ENCODE measurements at regions not wholly inside any gene's neighbourhood (a gene's known extent, or its start where the extent isn't known, plus 50 kb on each side); places are given as distances from the start of the nearest gene placed in this dataset.

DNA sequence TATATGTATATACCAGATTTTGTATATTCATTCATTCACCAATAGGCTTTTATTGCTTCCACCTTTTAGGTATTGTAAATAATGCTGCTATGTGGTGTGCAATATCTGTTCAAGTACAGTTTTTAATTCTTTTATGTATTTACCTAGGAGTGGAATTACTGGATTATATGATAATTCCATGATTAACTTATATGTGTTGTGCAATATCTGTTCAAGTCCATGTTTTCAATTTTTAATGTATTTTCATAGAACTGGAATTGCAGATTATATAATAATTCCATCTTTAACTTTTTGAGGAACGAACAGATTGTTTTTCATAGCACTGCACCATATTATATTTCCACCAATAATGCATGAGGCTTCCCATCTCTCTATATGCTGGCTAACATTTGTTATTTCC is 50.6 kb upstream of the L3MBTL4 start:
- DNase-seq (ENCODE audit: low read depth in 4 of 4, low spot score in 3 of 4): no peak

DNA sequence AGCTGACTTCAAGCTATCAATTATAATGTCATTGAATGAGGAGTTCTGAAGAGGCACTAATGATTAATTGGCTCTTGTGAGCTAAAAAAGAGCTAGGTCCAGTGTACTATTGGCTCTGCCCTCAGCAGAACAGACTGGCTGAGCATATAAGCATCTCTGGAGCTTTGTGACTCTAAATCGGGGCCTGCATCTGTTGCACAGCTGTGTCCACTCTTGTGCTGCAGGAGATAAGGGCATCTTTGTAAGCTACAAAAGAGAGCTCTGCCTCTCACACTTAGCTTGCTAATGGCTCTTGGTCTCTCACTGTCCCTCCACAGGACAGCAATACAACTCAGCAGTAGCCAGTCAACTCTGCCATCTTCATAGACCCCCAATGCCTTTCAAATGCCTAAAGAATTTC is 61.5 kb upstream of the L3MBTL4 start:
- DNase-seq (ENCODE audit: low read depth in 4 of 4, low spot score in 3 of 4): no peak

DNA sequence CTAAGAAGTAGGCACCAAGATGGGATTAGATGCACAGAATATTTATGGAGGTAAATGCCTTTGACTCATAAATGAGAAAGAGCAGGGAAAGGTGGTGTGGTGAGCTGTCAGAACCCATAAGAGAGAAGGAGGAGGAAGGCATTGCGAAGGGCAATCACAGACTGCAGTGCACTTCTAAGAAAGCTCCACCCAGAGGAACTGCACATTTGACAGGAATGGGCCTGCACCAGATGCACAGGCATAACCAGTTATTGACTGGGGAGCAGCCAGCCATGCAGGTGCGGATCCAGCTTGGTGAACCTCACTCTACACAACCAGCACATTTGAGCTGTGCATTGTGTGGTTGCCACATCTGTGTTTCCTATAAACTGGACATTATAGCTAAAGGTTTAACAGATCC is 62.2 kb upstream of the L3MBTL4 start:
- DNase-seq (ENCODE audit: low read depth in 4 of 4, low spot score in 3 of 4): no peak

DNA sequence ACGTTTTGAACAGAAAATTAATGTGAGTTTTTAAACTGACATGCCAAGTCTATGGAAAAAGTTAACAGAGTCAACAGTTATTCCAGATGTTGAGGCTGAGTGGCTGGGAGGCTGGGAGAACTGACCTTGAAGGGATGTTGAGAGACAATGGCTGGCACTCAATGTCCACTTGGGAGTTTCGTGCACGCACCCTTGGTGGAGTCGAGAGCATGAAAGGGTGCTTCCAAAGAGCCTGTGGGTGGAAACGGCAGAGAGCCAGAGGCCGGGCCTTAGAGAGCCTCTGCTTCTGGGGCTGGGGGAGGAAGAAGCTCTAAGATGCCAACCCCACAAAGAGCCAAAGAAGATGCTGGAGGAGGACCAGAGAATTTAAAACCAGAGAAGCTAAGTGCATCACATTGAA is 63.4 kb upstream of the L3MBTL4 start:
- no peak for DNase-seq (ENCODE audit: low read depth in 4 of 4, low spot score in 3 of 4)

DNA sequence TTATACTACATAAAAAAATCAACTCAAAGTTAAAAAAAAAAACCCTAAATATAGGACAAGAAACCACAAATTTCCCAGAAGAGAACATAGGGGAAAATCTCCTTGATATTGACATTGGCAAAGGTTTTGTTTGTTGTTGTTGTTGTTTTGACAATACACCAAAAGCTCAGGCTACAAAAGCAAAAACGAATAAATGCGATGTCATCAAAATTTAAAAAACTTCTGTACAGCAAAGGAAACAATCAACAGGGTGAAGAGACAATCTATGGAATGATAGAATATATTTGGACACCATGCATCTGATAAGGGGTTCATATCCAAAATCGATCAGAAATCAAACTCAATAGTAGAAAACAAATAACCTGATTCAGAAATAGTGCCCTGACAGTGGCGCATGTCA is 65.0 kb upstream of the L3MBTL4 start:
- no peak for DNase-seq (ENCODE audit: low read depth in 4 of 4, low spot score in 3 of 4)

DNA sequence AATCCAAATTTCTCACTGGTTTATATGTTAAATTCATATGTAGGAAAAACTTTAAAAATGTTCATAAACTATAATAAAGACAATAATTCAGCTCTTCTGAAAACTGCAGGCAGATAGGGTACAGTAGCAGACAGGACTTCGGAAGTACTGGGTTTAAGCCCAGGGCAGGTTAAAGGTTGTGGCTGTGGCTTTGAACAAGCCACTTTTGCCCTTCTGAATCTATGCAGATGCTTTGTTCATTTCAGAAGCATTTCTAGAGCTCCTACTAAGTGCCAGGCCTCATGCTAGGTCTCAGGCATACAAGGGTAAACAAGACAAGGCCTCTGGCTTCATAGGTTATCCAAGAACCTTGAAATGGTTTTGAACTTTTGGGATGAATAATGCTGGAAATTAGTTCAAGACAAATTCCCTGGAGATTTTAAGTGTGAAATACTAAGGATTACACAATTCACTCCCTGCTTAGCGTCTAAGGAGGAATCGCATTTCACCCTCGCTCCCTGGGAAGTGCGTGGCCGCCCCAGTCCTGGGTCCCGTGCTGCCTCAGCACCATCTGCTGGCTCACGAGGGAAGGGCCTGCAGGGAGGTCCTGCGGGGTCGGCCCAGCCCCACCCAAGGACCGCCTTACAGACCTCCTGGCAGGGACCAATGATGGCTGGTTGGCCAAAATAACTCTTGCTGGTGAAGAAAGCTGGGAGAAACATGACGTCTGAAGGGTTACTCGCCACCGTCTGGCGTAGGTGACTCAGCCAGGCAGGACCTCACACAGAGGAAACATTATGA is 67.7 kb upstream of the L3MBTL4 start:
- DNase-seq (ENCODE audit: low read depth in 4 of 4, low spot score in 3 of 4): peak in 3 of 4 donors; percentile 29 to 37 (median 34)

DNA sequence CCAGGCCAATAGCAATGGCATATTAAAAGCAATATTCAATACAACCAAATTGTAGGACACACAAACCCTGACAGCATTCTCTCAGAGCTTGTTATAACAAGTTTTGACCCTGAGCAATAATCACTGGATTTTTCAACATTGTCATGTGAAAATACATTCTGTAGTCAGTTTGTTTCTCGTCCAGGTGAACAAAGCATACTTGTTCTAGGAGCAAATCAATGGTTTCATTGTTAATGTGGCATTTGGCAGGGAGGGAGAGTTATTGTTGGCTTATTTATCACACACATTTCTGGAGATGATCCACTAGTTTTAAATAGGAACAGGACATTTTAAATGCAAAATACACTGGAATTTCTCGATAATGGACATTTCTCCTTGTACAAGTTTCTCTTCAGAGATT is 69.9 kb upstream of the L3MBTL4 start:
- DNase-seq (ENCODE audit: low read depth in 4 of 4, low spot score in 3 of 4): no peak

DNA sequence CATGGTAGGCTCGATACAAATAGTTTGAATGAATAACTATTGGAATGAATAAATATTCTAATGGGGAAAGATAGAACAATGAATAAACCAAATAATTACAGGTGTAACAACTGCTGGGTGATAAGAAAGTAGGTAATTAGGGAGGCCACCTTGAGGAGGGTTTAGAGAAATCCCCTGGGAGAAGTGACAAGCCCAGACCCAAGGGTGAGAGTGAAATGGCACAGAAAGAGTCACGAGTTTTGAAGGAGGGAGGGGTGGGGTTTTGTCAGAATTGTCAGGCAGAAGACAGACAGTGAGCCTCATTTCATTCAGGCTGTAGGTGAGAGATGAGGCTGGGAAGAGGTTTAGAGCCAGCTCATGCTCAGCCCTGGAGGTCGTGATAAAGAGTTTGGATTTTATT is 71.6 kb upstream of the L3MBTL4 start:
- no peak for DNase-seq (ENCODE audit: low read depth in 4 of 4, low spot score in 3 of 4)

DNA sequence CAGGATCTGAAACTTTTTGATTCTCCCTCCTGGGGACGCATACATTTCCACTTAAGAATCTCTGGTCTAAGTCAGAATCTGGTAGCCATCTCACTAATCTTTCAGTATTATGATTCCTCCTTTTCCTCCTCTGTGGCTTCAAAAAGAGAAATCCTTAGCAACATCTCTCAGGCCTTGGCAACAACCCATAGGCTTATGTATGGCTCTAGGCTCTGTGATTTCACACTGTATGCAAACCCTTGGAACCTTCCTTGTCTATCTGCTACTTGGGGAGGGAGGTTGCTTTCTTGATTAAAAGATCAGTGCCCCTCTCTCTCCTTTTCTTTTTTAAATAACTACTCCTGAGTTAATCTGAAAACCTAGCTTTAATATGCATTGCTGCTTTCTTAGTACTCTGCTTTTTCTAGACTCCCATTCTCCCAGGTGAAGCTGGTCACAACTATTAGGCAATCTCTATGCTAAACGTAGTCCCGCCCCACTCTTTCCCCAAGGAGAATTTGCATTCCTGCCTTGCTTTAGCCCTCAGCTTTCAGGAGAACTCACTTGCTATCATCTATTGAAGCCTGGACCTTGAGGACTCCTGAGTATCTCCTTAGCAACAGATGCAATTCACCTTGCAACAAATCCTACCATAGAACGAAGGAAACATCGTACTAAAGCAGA is 72.2 kb upstream of the L3MBTL4 start:
- no peak for DNase-seq (ENCODE audit: low read depth in 4 of 4, low spot score in 3 of 4)

DNA sequence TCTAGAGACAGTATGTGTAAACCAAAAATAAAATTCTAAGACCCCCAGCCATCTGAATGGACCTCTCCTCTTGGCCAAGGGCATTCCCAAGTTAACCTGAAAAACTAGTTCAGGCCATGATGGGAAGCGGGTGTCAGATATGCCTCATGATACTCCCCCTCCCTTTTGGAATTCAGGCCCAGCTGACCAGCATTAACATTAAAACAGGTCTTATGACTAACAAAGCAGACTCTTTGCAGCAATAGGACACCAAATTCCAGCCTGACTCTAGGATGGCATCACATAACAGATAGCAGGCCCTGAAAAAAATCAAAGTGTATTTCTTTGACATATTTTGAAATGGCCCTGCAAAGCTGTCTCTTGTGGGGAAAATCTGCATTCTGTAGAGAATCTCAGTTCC is 73.3 kb upstream of the L3MBTL4 start:
- no peak for DNase-seq (ENCODE audit: low read depth in 4 of 4, low spot score in 3 of 4)

DNA sequence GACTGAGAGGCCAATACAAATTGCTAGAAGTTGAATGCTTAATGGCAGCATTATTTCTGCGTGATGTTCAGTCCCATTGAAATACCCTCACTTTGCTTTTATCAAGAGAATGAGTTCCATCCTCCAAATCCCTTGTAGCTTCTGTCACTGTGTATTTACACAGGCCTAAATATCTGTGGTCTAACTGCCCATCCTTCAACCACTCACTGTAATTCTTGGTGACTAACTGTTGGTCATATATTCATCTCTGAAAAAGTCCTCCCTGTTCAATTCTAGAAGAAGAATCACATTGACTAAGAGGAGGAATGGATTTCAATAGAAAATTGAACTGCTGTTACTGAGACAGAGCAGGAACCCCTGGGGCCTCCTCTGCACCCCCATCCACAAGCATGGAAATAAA is 74.2 kb upstream of the L3MBTL4 start:
- no peak for DNase-seq (ENCODE audit: low read depth in 4 of 4, low spot score in 3 of 4)

DNA sequence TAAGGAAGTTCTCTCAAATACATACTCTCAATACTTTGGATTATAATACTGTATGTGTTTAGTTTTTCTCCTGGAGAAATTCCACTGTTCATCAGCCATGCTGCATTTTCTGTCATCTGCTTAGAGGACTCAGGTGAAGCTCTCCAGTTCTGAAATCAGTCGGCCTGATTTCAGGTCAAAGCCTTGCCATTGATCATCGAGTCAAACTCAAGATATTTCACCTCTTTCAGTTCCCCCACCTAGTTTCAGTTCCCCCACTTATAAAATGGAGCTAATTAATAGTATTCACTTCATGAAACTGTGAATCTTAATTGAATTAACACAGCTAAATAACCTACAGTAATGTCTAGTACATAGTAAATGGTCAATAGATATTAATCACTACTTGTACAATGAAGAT is 75.3 kb upstream of the L3MBTL4 start:
- DNase-seq (ENCODE audit: low read depth in 4 of 4, low spot score in 3 of 4): no peak

DNA sequence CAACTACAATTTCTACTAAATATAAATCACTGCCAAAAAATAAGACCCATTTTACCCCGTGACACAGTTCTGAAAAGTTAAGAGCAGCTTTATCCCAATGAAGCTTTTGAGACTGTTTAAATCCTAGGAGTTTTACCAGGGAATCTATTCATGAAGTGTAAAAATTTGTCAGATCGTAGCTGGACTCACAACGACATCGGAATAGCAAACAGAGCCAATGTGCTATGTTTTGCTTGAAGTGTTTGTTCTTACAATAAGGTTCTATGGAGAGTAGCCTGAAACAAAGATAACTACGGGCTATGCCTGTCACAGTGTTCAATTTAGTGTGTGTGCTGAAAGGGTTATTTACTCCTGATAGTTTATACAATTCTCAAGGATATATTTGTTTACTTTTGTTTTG is 78.5 kb upstream of the L3MBTL4 start:
- DNase-seq (ENCODE audit: low read depth in 4 of 4, low spot score in 3 of 4): no peak

DNA sequence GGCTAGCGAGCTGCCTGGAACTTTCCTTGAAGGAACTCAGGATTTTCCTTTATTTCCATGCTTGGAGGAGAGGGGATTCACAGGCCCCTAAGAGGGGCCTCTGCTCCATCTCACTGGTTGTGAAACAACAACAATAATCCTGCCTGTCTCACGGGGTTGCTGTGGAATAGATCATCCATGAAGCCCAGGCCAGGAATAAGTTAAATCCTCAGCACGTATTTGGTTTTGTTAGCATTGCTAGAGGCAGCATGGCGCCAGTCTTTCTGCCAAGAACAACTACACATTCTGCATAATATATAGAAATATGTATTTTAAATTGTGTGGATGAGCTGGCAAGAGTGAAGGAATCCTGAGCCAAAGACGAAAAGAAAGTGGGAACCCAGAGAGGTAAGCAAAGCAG is 80.8 kb upstream of the L3MBTL4 start:
- no peak for DNase-seq (ENCODE audit: low read depth in 4 of 4, low spot score in 3 of 4)

DNA sequence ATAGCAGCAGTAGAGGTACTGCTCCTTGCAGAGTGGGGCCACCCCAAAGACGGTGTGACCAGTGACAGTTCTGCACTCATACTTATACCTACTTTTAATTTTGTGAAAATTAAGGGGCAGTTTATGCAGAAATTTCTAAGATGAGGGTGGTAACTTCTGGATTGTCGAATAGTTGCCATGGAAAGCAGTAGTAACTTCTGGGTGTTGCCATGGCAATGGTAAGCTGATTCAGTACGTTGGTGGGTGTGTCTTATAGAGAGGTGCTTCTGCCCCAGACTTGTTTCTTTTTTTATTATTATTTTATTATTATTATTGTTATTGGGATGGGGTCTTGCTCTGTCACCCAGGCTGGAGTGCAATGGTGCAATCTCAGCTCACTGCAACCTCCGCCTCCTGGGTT is 82.8 kb upstream of the L3MBTL4 start:
- DNase-seq (ENCODE audit: low read depth in 4 of 4, low spot score in 3 of 4): no peak

DNA sequence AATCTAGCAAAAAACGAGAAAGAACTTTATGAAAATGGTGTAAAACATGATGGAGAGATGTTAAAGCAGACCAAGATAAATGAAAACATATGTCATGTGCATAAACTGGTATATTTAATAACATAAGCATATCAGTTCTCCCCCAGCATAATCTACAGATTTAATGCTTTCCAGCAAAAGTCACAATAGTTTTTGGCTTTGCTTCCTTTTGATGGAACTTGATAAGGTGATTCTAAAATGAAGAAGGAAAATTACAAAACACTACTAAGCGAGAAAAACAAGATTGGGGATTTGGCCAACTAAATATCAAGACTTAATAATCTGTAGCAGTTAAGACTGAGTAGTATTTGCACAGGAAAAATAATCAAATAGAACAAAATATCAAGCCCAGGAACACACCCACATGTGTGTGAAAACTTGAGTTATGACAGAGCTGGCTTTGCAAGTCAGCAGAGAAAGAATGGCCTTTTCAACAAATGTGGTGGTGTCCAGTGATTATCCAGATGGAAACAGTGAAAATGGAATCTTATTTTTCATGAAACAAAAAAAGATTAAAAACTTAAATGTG is 83.7 kb upstream of the L3MBTL4 start:
- no peak for DNase-seq (ENCODE audit: low read depth in 4 of 4, low spot score in 3 of 4)

DNA sequence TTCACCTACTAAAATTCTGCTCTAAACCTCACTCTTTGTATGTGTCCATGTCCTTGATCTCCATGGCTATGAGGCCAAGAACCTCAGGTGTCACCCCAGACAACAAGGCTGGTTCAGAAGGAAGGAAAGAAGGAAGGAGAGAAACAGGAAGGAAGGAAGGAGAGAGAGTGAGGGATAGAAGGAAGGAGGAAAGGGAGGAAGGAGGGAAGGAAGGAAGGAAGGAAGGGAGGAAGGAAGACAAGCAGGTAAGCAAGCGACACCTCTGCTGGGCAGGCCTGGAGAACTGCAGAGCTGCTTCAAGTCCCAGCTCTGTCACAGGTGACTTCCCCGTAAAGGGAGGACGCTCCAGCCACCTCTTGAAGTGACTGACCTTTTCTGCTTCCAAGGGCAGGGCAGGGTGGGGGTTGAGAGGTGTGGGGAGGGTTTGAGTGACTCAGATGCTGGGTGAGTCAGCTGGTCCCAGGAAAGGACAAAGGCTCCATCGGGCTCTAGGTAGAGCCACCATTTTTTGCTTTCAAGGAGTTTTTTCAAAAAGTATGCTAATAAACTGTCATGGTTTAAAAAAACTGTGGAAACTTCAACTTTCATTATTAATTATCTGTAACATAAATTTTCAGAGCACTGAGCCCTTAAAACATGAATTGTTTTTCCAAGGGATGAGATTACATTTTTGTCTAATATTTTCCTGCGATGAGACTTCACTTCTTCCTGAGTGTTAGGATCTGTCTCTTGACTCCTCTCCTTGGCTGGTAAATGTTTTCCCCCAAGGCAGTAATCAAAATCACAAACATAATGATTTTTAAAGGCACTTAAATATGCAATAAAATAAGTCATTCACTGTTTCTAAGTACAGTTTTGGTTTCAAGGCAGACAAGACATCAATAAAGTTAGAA is 90.1 kb upstream of the L3MBTL4 start:
- no peak for DNase-seq (ENCODE audit: low read depth in 4 of 4, low spot score in 3 of 4)

DNA sequence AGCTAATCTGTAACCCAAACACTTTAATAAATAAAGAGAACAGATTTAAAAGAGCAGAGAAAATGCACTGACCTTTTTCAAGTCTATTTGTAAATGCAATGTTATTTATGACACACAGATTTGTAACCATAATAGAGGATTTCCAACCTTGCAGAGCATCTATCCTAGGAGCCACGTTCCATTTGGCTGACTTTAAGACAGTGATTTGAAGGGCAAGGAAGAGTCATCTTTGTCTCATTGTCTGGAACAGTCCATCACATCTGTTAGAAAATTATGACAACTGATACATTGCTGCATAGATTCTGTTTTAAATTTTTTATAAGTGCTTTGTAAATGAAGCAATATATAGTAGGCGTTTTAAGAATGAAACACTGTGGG is 90.8 kb upstream of the L3MBTL4 start:
- no peak for DNase-seq (ENCODE audit: low read depth in 4 of 4, low spot score in 3 of 4)

DNA sequence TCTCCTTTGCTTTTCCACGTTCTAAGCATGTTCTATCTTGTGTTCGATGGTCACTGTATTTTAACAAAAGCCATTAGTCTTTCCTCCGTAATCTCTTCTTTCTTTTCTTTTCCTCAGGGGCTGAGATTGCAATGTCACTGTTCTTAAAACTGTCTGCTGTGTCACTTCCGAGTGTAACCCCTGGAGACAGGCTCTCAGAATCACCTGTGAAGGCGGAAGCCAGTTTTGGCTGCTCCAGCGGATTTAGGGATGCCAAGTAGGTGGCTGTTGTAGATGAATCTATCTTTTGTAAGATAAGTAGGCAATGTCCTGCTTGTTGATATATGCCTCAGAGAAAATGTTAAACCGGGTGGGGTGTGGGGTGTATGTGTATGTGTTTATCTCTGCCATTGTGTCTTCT is 94.7 kb upstream of the L3MBTL4 start:
- DNase-seq (ENCODE audit: low read depth in 4 of 4, low spot score in 3 of 4): no peak

DNA sequence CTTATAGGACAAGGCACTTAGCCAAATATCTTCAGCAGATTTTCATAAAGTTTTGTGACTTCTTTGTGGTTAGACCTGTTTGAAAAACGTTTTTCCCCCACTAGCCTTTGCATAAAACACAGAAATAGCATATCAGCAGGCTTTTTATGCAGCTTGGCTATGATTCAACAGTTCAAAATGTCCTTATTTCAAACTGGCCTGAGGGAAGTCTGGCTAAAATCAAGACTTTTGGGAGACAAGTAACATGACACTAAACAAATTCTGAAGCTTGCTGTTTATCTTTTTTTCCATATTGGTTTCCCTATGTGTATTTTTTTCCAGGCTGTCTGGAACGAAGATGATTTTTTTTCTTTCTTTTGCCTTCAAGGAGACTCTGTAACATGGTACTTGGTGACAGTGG is 95.1 kb upstream of the L3MBTL4 start:
- no peak for DNase-seq (ENCODE audit: low read depth in 4 of 4, low spot score in 3 of 4)

DNA sequence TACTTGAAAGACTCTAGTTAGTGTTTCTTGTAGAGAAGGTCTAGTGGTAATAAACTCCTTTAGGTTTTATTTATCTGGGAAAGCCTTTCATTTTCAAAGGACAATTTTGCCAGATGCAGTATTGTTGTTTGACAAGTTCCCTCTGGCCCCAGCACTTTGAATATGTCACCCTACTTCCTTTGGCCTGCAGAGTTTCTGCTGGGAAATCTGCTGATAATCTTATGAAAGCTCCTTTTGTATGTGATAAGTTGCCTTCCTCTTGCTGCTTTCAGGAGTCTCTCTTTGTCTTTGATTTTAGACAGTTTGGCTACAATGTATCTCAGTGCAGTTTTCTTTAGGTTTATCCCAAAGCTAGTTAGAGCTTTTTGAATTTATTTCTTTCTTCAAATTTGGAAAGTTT is 106.2 kb upstream of the L3MBTL4 start:
- no peak for DNase-seq (ENCODE audit: low read depth in 4 of 4, low spot score in 3 of 4)
